ENCODE measurements at regions not wholly inside any gene's neighbourhood (a gene's known extent, or its start where the extent isn't known, plus 50 kb on each side); places are given as distances from the start of the nearest gene placed in this dataset.

- TF ChIP-seq CTCF (IDR thresholded peaks at IDR 0.05) (no peak), POLR2A (IDR thresholded peaks at IDR 0.05) (no peak)
- no peak overlapping the region for H3K4me3 ChIP-seq
- H3K27me3 ChIP-seq = no peaks in the 10 kb centered on the region
- H3K9me3 ChIP-seq = no peaks in the 10 kb centered on the region
- H3K27ac ChIP-seq = no peak overlapping the region
- DNase-seq = no peak
- H3K36me3 ChIP-seq = no peaks in the 10 kb centered on the region
- peaks cover 0 to 5% (median 0%) of the 10 kb centered on the region in 4 donors for H3K4me1 ChIP-seq
These were observed 115.9 kb upstream of the RPS6KA2 start for GRCh38 chr6:166742981-166743380.

- Histone ChIP-seq H3K4me1 (peaks cover 0 to 5% (median 0%) of the 10 kb centered on the region in 4 donors), H3K9me3 (no peaks in the 10 kb centered on the region), H3K27me3 (no peaks in the 10 kb centered on the region), H3K27ac (no peak overlapping the region), H3K4me3 (no peak overlapping the region), H3K36me3 (no peaks in the 10 kb centered on the region)
- DNase-seq = no peak
- no peak for TF ChIP-seq POLR2A (IDR thresholded peaks at IDR 0.05)
- no peak for TF ChIP-seq CTCF (IDR thresholded peaks at IDR 0.05)
These were observed 112.9 kb upstream of the RPS6KA2 start for GRCh38 chr6:166739976-166740318.

GRCh38 chr6:166739117-166739975 lies 112.3 kb upstream of the RPS6KA2 start:
- Histone ChIP-seq H3K27ac (no peak overlapping the region), H3K27me3 (no peaks in the 10 kb centered on the region), H3K9me3 (no peaks in the 10 kb centered on the region), H3K4me1 (peaks cover 0 to 5% (median 0%) of the 10 kb centered on the region in 4 donors), H3K4me3 (no peak overlapping the region), H3K36me3 (no peaks in the 10 kb centered on the region)
- DNase-seq = no peak
- no peak for TF ChIP-seq POLR2A (IDR thresholded peaks at IDR 0.05)
- no peak for TF ChIP-seq CTCF (IDR thresholded peaks at IDR 0.05)

DNA sequence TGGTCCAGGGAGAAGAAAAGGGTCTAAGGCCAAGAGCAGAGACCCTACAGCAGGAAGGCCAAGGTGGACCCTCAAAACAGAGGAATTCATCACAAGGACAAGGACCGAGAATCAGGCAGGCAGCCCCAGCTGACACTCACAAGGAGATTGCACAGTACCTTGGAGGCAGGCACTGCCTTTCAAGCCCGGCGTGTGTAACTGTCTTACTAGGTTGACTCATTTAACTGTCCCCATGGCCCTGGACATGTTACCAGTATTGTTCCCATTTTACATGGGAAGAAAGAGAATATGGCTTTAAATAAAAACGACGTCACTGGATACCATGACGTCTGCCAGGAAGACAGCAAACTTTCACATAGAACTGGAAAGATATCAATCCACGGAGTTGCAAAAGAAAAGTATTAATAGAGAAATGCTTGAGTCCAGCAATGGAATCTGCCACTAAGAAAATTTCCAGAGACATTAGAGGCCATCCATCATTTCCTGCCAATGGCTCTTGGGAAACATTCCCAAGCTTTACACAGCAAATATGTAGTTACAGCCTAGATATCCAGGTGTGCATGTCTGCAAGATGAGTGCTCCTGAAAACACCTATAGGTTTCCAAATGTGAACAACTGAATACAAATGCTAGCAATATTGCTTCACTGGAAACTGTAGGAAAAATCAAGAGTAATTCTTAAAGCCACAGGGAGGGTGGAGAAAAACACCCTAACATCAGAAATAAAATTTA lies 111.5 kb upstream of the RPS6KA2 start:
- no peaks in the 10 kb centered on the region for H3K36me3 ChIP-seq
- DNase-seq = no peak
- H3K27me3 ChIP-seq = no peaks in the 10 kb centered on the region
- H3K27ac ChIP-seq = no peak overlapping the region
- H3K9me3 ChIP-seq = no peaks in the 10 kb centered on the region
- H3K4me1 ChIP-seq = peaks cover 0 to 5% (median 0%) of the 10 kb centered on the region in 4 donors
- TF ChIP-seq CTCF (IDR thresholded peaks at IDR 0.05) (no peak), POLR2A (IDR thresholded peaks at IDR 0.05) (no peak)
- H3K4me3 ChIP-seq = no peak overlapping the region

GRCh38 chr6:166737261-166737660 lies 110.2 kb upstream of the RPS6KA2 start:
- Histone ChIP-seq H3K27me3 (no peaks in the 10 kb centered on the region), H3K36me3 (no peaks in the 10 kb centered on the region), H3K27ac (no peak overlapping the region), H3K4me1 (peaks cover 0 to 5% (median 0%) of the 10 kb centered on the region in 4 donors), H3K9me3 (no peaks in the 10 kb centered on the region), H3K4me3 (no peak overlapping the region)
- DNase-seq = no peak
- TF ChIP-seq POLR2A (IDR thresholded peaks at IDR 0.05) = no peak
- no peak for TF ChIP-seq CTCF (IDR thresholded peaks at IDR 0.05)
